ENCODE measurements at regions not wholly inside any gene's neighbourhood (a gene's known extent, or its start where the extent isn't known, plus 50 kb on each side); places are given as distances from the start of the nearest gene placed in this dataset.

DNA sequence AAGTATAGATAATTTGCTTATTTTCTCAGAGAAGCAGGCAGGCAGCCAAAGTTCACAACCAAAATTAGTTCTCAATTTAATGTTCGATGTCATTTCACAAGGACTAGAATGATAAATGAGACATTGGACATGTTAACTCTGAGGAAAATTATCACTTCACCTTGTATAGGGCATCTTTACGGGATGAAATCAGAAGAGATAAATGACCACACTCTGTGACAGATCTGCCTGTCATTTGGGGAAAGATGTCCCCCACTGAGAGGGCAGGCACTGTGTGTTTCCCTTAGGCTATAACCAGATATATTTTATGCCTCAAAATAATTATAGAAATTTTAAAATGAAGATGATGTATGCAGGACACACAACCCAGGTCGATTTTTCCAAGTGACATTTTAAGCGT is 642.9 kb downstream of the BRINP3 start:
- TF ChIP-seq, protein P1, sequence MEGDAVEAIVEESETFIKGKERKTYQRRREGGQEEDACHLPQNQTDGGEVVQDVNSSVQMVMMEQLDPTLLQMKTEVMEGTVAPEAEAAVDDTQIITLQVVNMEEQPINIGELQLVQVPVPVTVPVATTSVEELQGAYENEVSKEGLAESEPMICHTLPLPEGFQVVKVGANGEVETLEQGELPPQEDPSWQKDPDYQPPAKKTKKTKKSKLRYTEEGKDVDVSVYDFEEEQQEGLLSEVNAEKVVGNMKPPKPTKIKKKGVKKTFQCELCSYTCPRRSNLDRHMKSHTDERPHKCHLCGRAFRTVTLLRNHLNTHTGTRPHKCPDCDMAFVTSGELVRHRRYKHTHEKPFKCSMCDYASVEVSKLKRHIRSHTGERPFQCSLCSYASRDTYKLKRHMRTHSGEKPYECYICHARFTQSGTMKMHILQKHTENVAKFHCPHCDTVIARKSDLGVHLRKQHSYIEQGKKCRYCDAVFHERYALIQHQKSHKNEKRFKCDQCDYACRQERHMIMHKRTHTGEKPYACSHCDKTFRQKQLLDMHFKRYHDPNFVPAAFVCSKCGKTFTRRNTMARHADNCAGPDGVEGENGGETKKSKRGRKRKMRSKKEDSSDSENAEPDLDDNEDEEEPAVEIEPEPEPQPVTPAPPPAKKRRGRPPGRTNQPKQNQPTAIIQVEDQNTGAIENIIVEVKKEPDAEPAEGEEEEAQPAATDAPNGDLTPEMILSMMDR (IDR thresholded peaks at IDR 0.05; ENCODE audit: borderline replicate concordance, extremely low read depth, low read length, poor library complexity, severe bottlenecking) = no peak
- no peak for TF ChIP-seq EZH2 (IDR thresholded peaks at IDR 0.05; ENCODE audit: borderline replicate concordance, low read depth, low read length, severe bottlenecking)
